Mesothelial cell of epicardium (in vitro differentiated cells): ENCODE measurements at regions not wholly inside any gene's neighbourhood (a gene's known extent, or its start where the extent isn't known, plus 50 kb on each side); places are given as distances from the start of the nearest gene placed in this dataset.

ENCODE experiments used
- DNase-seq, 2 experiments: peaks; one replicate each; pipeline ENCODE4 v3.0.0; 2021; ENCODE audit warnings: low spot score in 2 of 2; ENCODE audit not compliant: unreplicated experiment in 2 of 2
- H3K27ac Mint-ChIP-seq: 2 replicates; pipeline ENCODE4 v1.8.0; 2021; ENCODE audit warnings: mixed read lengths
- H3K27me3 Mint-ChIP-seq: 2 replicates; pipeline ENCODE4 v1.8.0; 2021; ENCODE audit warnings: low read depth, mixed read lengths
- H3K36me3 Mint-ChIP-seq: 2 replicates; pipeline ENCODE4 v1.8.0; 2021; ENCODE audit warnings: mixed read lengths
- H3K4me1 Mint-ChIP-seq: 2 replicates; pipeline ENCODE4 v1.8.0; 2021; ENCODE audit warnings: mixed read lengths
- H3K4me3 Mint-ChIP-seq: 2 replicates; pipeline ENCODE4 v1.8.0; 2021; ENCODE audit warnings: mild to moderate bottlenecking, moderate library complexity, mixed read lengths
- H3K9me3 Mint-ChIP-seq: 2 replicates; pipeline ENCODE4 v1.8.0; 2021; ENCODE audit warnings: mixed read lengths
- CTCF ChIP-seq: fragments of 200-600 bp; sonication (generic); IDR thresholded peaks from one replicate; pipeline ENCODE4 v1.5.0; 2021; ENCODE audit warnings: antibody characterized with exemption; ENCODE audit not compliant: unreplicated experiment

- no peak overlapping the region for H3K27ac Mint-ChIP-seq
- H3K4me1 Mint-ChIP-seq: peaks cover 23% of the 10 kb centered on the region
- no peaks in the 10 kb centered on the region for H3K27me3 Mint-ChIP-seq
- no peak overlapping the region for H3K4me3 Mint-ChIP-seq
- peaks cover 29% of the 10 kb centered on the region for H3K36me3 Mint-ChIP-seq
- no peak for TF ChIP-seq CTCF
- DNase-seq: no peak
- peaks cover 53% of the 10 kb centered on the region for H3K9me3 Mint-ChIP-seq
Observed at GRCh38 chr11:104490182-104490581, 326.2 kb upstream of the PDGFD start.

GRCh38 chr11:104488561-104488960 is 324.6 kb upstream of the PDGFD start:
- H3K9me3 Mint-ChIP-seq: peaks cover 38% of the 10 kb centered on the region

GRCh38 chr11:104487046-104487806 is 323.3 kb upstream of the PDGFD start:
- Mint-ChIP-seq H3K9me3 (peaks cover 51% of the 10 kb centered on the region), H3K36me3 (peaks cover 27% of the 10 kb centered on the region), H3K4me1 (peaks cover 28% of the 10 kb centered on the region), H3K4me3 (no peak overlapping the region), H3K27ac (peak overlapping the region; percentile 91), H3K27me3 (no peaks in the 10 kb centered on the region)
- TF ChIP-seq CTCF: no peak
- no peak for DNase-seq

More at GRCh38 chr11:104488561-104488960, 324.6 kb upstream of the PDGFD start:
- TF ChIP-seq CTCF: no peak
- DNase-seq: no peak
- H3K27ac Mint-ChIP-seq: no peak overlapping the region
- H3K4me1 Mint-ChIP-seq: peaks cover 28% of the 10 kb centered on the region
- H3K4me3 Mint-ChIP-seq: no peak overlapping the region
- H3K27me3 Mint-ChIP-seq: no peaks in the 10 kb centered on the region
- H3K36me3 Mint-ChIP-seq: peaks cover 27% of the 10 kb centered on the region

GRCh38 chr11:104484804-104485554 is 321.0 kb upstream of the PDGFD start:
- H3K36me3 Mint-ChIP-seq: peaks cover 23% of the 10 kb centered on the region
- no peak for TF ChIP-seq CTCF
- peaks cover 28% of the 10 kb centered on the region for H3K4me1 Mint-ChIP-seq
- H3K4me3 Mint-ChIP-seq: no peak overlapping the region
- no peak for DNase-seq
- peaks cover 47% of the 10 kb centered on the region for H3K9me3 Mint-ChIP-seq
- no peaks in the 10 kb centered on the region for H3K27me3 Mint-ChIP-seq
- no peak overlapping the region for H3K27ac Mint-ChIP-seq

GRCh38 chr11:104476898-104477297 is 313.0 kb upstream of the PDGFD start:
- no peak overlapping the region for H3K27ac Mint-ChIP-seq
- no peaks in the 10 kb centered on the region for H3K27me3 Mint-ChIP-seq
- H3K9me3 Mint-ChIP-seq: peaks cover 11% of the 10 kb centered on the region
- peaks cover 9% of the 10 kb centered on the region for H3K36me3 Mint-ChIP-seq
- H3K4me1 Mint-ChIP-seq: peaks cover 24% of the 10 kb centered on the region
- DNase-seq: no peak
- H3K4me3 Mint-ChIP-seq: no peak overlapping the region
- TF ChIP-seq CTCF: no peak
